ENCODE measurements at regions not wholly inside any gene's neighbourhood (a gene's known extent, or its start where the extent isn't known, plus 50 kb on each side); places are given as distances from the start of the nearest gene placed in this dataset.

DNA sequence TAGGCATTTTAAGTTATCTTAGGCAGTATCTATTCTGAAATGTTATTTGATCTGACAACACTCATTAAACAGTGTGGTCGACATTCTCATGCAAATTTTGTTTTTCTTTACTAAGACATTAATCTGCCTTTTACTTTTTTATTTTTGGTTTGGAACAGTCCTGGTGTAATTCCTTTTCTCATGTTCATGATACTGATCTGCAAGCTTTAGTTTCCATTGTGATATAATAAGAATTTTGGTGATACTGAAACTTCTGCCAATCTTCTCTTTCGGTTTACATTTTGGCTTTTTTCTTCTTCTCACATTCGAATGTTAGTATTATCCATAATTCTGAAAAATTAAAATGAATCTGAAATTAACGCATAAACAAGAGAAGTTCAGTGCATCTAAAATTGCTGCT is 281.9 kb upstream of the MTPN start:
- TF ChIP-seq EZH2 (IDR thresholded peaks at IDR 0.05; ENCODE audit: insufficient read depth, low read length) = no peak
- TF ChIP-seq, protein P1, sequence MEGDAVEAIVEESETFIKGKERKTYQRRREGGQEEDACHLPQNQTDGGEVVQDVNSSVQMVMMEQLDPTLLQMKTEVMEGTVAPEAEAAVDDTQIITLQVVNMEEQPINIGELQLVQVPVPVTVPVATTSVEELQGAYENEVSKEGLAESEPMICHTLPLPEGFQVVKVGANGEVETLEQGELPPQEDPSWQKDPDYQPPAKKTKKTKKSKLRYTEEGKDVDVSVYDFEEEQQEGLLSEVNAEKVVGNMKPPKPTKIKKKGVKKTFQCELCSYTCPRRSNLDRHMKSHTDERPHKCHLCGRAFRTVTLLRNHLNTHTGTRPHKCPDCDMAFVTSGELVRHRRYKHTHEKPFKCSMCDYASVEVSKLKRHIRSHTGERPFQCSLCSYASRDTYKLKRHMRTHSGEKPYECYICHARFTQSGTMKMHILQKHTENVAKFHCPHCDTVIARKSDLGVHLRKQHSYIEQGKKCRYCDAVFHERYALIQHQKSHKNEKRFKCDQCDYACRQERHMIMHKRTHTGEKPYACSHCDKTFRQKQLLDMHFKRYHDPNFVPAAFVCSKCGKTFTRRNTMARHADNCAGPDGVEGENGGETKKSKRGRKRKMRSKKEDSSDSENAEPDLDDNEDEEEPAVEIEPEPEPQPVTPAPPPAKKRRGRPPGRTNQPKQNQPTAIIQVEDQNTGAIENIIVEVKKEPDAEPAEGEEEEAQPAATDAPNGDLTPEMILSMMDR (IDR thresholded peaks at IDR 0.05; ENCODE audit: insufficient read depth, low read depth, low read length) = no peak
- Mint-ChIP-seq H3K4me3 (ENCODE audit: unreplicated experiment) (no peak overlapping the region), H3K9me3 (ENCODE audit: unreplicated experiment) (peaks cover 31% of the 10 kb centered on the region), H3K36me3 (ENCODE audit: low read depth, unreplicated experiment) (no peaks in the 10 kb centered on the region), H3K27me3 (ENCODE audit: low read depth, unreplicated experiment) (no peaks in the 10 kb centered on the region), H3K27ac (ENCODE audit: unreplicated experiment) (no peak overlapping the region), H3K4me1 (ENCODE audit: low read depth, unreplicated experiment) (no peaks in the 10 kb centered on the region)
- H3K79me2 ChIP-seq (ENCODE audit: insufficient read depth, low read length) = no peaks in the 10 kb centered on the region
- H3K27ac ChIP-seq (ENCODE audit: low read depth, low read length) = no peak overlapping the region
- no peaks in the 10 kb centered on the region for H4K20me1 ChIP-seq (ENCODE audit: insufficient read depth, low read length)
- no peak overlapping the region for H3K4me2 ChIP-seq (ENCODE audit: low read length)
- no peaks in the 10 kb centered on the region for H3K4me1 ChIP-seq (ENCODE audit: insufficient read depth, low read length)
- no peaks in the 10 kb centered on the region for H3K9me3 ChIP-seq (ENCODE audit: insufficient read depth, low read depth, low read length)
- DNase-seq (ENCODE audit: low read depth) = no peak
- H3K9ac ChIP-seq (ENCODE audit: low read length) = no peak overlapping the region
- H2AFZ ChIP-seq (ENCODE audit: low read depth, low read length) = no peak overlapping the region
- FAIRE-seq = no peak
- H3K27me3 ChIP-seq (ENCODE audit: insufficient read depth, low read length) = no peaks in the 10 kb centered on the region
- H3K36me3 ChIP-seq (ENCODE audit: insufficient read depth, low read length) = no peaks in the 10 kb centered on the region
- no peak overlapping the region for H3K4me3 ChIP-seq (ENCODE audit: insufficient read depth, low read depth, low read length)

DNA sequence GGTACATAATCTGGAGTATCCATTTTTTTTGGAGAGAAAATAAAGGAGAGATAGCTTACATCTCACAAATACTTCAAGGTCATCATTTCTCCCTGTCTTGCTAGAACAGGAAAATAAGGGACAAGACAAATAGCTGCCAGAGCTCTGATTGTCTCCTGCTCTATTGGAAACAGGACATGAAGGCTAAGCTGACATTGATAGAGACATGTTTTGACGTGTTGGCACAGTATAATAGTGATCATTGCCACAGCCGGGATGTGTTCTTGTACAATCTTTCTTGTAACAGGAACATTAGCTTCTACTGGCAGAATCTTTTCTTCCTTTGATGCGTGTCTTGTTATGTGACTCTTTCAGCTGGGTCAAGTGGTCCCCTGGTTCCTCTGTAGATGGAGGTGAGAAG is 279.3 kb upstream of the MTPN start:
- H3K9me3 Mint-ChIP-seq (ENCODE audit: unreplicated experiment) = peaks cover 14% of the 10 kb centered on the region
- Histone ChIP-seq H3K27ac (ENCODE audit: low read depth, low read length) (no peak overlapping the region), H3K4me2 (ENCODE audit: low read length) (no peak overlapping the region), H3K4me1 (ENCODE audit: insufficient read depth, low read length) (no peaks in the 10 kb centered on the region), H4K20me1 (ENCODE audit: insufficient read depth, low read length) (no peaks in the 10 kb centered on the region), H3K9me3 (ENCODE audit: insufficient read depth, low read depth, low read length) (no peaks in the 10 kb centered on the region), H3K79me2 (ENCODE audit: insufficient read depth, low read length) (no peaks in the 10 kb centered on the region), H3K27me3 (ENCODE audit: insufficient read depth, low read length) (no peaks in the 10 kb centered on the region), H2AFZ (ENCODE audit: low read depth, low read length) (no peak overlapping the region), H3K9ac (ENCODE audit: low read length) (no peak overlapping the region), H3K4me3 (ENCODE audit: insufficient read depth, low read depth, low read length) (no peak overlapping the region), H3K36me3 (ENCODE audit: insufficient read depth, low read length) (no peaks in the 10 kb centered on the region)
- no peak for TF ChIP-seq EZH2 (IDR thresholded peaks at IDR 0.05; ENCODE audit: insufficient read depth, low read length)
- TF ChIP-seq, protein P1 (IDR thresholded peaks at IDR 0.05; ENCODE audit: insufficient read depth, low read depth, low read length) = no peak
- no peaks in the 10 kb centered on the region for H3K27me3 Mint-ChIP-seq (ENCODE audit: low read depth, unreplicated experiment)
- H3K36me3 Mint-ChIP-seq (ENCODE audit: low read depth, unreplicated experiment) = no peaks in the 10 kb centered on the region
- peaks cover 2% of the 10 kb centered on the region for H3K4me1 Mint-ChIP-seq (ENCODE audit: low read depth, unreplicated experiment)
- no peak overlapping the region for H3K27ac Mint-ChIP-seq (ENCODE audit: unreplicated experiment)
- no peak overlapping the region for H3K4me3 Mint-ChIP-seq (ENCODE audit: unreplicated experiment)
- FAIRE-seq (no peak), DNase-seq (ENCODE audit: low read depth) (no peak)

DNA sequence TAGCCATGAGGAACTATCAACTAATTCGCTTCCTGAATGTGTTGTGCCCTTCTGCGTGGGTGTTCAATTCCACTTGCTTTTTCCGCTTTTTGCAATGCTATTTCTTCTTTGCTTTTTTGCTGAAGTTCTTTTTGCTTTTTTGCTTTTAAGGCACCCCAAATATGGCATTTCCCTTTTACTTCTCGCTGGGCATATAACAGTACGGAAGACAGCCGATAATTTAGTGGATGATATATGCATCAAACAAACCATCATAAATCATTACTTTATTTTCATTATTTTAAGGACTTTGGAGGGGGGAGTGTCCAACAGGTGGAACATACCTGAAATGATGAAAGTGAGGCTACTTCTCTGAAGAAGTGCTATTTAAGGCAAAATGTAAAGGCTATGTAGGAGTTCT is 277.0 kb upstream of the MTPN start:
- Mint-ChIP-seq H3K4me3 (ENCODE audit: unreplicated experiment) (no peak overlapping the region), H3K27me3 (ENCODE audit: low read depth, unreplicated experiment) (no peaks in the 10 kb centered on the region), H3K9me3 (ENCODE audit: unreplicated experiment) (peaks cover 4% of the 10 kb centered on the region), H3K27ac (ENCODE audit: unreplicated experiment) (no peak overlapping the region), H3K4me1 (ENCODE audit: low read depth, unreplicated experiment) (peaks cover 2% of the 10 kb centered on the region), H3K36me3 (ENCODE audit: low read depth, unreplicated experiment) (no peaks in the 10 kb centered on the region)
- H3K4me1 ChIP-seq (ENCODE audit: insufficient read depth, low read length) = no peaks in the 10 kb centered on the region
- no peak overlapping the region for H3K9ac ChIP-seq (ENCODE audit: low read length)
- H3K9me3 ChIP-seq (ENCODE audit: insufficient read depth, low read depth, low read length) = no peaks in the 10 kb centered on the region
- TF ChIP-seq, protein P1 (IDR thresholded peaks at IDR 0.05; ENCODE audit: insufficient read depth, low read depth, low read length) = no peak
- TF ChIP-seq EZH2 (IDR thresholded peaks at IDR 0.05; ENCODE audit: insufficient read depth, low read length) = no peak
- FAIRE-seq (no peak), DNase-seq (ENCODE audit: low read depth) (no peak)
- H3K79me2 ChIP-seq (ENCODE audit: insufficient read depth, low read length) = no peaks in the 10 kb centered on the region
- H4K20me1 ChIP-seq (ENCODE audit: insufficient read depth, low read length) = no peaks in the 10 kb centered on the region
- no peak overlapping the region for H3K4me3 ChIP-seq (ENCODE audit: insufficient read depth, low read depth, low read length)
- no peak overlapping the region for H2AFZ ChIP-seq (ENCODE audit: low read depth, low read length)
- no peak overlapping the region for H3K27ac ChIP-seq (ENCODE audit: low read depth, low read length)
- H3K27me3 ChIP-seq (ENCODE audit: insufficient read depth, low read length) = no peaks in the 10 kb centered on the region
- no peak overlapping the region for H3K4me2 ChIP-seq (ENCODE audit: low read length)
- H3K36me3 ChIP-seq (ENCODE audit: insufficient read depth, low read length) = no peaks in the 10 kb centered on the region
